Pulmonary artery endothelial cell (primary cell): ENCODE measurements at regions not wholly inside any gene's neighbourhood (a gene's known extent, or its start where the extent isn't known, plus 50 kb on each side); places are given as distances from the start of the nearest gene placed in this dataset.

Source experiments
- DNase-seq: peaks from one replicate; pipeline ENCODE4 v3.0.0-alpha.2; 2011; ENCODE audit warnings: low read depth, low spot score

DNA sequence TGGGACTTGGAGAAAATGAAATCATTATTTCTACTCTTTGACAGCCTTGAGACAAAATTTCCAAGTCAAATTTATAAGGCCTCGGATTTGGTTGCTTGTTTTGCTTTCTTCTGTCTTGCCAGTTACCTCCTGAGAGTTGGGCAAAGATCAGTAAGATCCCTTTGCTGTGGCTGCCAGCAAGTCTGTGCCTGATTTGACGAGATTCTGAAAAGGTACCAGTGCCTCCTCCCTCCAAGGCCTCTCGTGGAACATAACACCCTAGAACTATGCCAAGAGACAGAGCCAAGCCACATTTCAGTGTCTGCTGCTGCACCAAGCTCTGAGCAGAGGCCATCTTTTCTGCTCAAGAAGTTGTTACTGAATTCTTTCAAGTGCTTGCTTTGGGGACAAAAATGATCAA, 61.0 kb downstream of the GTPBP8 start:
- no peak for DNase-seq

DNA sequence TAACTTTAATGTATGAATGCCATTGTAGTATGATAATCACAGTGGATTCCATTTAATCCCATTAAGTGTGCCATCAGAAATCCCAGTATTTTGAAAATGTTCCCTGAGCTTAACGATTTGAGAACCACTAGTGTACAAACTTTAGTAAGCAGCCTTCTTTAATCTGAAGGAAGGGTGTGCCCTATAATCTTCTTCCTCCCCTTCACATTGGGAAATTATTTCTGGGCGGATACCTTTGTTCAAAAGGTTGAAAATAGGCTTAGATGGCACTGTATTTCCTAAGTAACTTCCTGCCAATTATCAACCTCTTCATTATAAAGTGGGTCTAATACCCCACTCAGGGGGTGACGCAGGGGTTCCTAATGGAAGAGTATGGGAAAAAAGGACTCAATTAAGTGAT, 62.4 kb downstream of the GTPBP8 start:
- no peak for DNase-seq

DNA sequence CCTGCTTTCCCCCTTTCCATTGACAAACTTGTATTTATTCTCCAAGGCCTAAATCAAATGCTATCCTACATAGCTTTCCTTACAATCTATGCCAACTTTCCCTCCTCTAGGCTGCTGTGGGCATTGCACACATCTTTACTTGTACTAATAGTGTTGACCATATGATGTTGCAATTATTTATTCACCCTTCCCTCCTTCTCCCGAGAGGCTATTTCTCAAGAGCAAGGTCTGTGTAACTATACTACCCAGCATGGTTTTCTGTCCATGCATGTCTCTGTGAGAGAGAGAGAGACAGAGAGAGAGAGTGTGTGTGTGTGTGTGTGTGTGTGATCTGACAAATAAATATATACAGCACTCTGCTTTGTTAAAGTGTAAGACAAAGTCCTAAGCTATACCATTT, 63.8 kb downstream of the GTPBP8 start:
- no peak for DNase-seq

DNA sequence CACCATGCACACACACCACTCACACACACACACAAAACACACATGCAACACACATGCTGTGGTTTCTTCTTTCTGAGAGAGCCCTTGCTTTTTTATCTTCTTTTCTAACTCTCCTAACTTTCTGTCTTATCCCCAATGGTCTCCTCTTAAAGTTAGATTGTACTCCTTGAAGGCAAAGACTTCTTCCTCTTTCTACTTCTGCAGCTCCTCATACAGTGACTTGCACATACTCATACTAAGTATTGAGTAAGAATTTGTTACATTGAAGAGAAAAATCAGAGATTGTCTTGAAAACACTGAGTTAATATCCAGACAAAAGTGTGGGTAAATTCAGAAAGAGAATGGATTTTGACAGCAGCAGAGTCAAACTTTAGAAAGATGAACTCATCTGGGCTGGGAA, 64.4 kb downstream of the GTPBP8 start:
- DNase-seq: no peak

DNA sequence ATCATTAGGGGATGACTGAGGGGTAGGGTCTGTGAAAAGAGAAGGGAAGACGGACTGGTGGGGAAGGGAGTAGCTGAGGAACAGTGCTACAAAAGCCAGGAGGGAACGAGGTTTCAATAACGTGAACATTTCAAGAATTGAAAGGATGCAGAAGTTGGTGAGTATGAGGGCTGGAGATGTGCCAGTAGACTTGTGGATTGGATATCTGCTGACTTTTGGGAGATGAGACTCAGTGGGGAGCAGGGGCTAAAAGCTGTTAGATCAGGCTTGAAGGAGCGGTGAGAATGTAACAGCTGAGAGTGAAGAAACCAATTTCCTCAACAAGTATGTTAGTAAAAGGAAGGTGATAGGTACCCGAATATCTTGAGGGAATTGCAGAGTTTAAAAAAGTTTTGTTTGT, 65.2 kb downstream of the GTPBP8 start:
- DNase-seq: no peak

DNA sequence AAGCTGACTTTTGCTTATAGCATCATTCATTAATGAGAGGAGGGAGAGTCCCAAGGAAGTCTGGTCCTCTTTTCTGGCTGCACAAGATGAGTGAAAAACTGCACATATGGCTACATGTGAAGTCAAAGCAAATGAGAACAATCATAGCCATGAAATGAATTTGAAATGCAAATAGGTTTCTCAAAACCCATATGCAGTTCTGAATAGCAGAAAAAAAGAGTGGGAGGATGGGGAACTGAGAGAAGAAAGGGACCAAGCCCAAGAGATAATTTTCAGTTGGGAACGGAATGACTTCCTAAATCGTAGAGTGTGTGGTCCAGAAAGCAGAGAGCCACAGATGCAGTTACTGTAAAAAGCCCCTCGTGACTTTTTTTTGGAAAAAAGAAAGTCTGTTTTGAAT, 66.3 kb downstream of the GTPBP8 start:
- DNase-seq: no peak

DNA sequence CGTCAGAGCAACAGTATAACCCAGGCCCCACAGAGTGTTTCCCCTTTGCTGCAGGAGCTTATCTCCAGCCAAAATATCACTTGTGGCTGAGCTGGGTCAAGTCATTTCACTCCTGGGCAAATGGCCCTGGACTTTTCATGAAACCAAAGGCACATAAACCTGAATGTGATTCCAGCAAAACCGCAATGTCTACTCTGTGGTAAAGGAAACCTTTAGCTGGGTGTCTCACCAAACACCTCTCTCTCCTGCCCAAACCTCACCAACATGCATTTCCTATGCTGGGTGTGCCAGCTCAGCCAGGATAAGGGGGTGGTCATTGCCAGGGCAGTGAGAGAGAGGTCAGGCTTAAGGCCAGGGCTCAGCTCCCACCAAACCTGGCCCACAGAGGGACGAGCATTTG, 67.4 kb downstream of the GTPBP8 start:
- DNase-seq: no peak

DNA sequence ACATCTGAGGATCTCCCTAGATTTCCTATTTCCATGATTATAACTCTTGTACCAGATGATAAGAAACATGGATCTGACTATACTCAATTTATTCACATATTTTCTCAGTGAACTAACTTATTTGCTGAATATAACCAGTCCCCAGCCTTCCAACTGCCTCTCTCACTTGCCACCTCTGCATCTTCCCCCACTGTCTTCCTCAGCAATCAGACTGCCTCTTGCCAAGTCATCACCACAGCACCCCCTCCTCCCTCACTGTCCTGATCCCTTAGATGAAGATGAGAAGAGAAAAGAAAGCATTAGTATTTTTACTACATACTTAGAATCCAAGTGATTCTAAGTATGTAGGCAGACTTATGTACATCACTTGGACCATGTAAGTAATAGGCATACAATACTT, 71.9 kb downstream of the GTPBP8 start:
- no peak for DNase-seq

DNA sequence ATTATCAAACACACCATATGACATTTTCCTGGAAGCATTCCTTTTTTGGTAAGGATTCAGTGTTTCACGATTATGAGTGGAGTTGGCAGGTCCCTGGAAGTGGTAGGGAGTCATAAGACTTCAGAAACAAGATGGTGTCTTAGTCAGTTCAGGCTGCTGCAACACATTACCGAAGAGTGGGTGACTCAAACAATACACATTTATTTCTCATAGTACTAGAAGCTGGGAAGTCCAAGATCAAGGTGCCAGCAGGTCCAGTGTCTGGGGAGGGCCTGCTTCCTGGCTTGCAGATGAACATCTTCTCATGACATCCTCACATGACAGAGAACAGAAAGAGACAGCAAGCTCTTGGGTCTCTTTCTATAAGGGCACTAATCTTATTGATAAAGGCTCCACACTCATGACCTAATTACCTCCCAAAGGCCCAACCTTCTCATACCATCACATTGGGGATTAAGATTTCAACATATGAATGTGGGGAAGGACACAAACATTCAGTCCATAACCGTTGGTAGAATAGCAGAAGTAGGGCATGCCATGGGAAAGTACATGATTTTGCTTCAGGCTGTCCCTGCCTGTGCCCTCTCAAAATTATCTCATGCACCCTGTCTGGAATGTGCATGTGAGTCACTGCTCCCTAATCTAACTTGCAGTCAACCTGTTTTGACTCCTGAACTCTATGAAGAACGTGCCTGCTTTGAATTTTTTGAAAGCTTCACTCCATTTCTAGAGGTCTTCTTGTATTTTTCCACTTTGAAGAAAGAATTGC, 72.5 kb downstream of the GTPBP8 start:
- DNase-seq: no peak

DNA sequence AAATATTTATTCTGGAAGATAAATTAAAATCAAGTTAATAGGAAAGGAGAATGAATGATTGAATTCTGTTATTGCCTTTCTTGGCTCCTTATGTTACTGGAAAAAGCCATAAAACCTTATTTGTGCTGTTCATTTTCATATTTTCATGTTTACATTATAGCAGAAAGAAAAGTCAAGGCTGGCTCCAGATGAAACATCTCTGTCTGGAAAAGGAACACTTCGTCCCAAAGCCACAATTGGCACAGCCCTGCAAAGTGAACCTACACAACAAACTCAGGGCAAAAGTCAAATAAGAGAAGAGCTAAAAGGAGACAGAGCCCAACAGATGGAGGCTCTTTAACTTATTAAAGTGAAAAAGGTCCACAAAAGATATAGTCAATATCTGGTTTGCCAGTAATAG, 73.4 kb downstream of the GTPBP8 start:
- no peak for DNase-seq

DNA sequence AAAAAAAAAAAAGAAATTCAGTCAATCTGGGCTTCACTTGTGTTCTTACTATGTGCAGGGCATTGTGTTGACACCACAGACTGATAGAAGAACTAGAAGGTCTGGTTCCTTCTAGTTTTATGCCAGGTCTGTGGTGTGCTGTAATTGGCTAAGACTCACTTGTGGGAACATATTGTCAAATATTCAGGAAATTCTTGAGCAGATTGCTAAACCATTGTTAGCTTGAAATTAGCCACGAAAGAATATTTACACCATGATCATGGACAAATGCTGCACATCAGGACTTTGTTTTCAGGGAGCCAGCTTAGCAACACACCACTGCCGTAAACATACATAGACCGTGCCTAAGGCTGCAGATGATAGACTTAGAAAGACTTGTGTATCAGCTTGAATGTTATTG, 74.6 kb downstream of the GTPBP8 start:
- no peak for DNase-seq

DNA sequence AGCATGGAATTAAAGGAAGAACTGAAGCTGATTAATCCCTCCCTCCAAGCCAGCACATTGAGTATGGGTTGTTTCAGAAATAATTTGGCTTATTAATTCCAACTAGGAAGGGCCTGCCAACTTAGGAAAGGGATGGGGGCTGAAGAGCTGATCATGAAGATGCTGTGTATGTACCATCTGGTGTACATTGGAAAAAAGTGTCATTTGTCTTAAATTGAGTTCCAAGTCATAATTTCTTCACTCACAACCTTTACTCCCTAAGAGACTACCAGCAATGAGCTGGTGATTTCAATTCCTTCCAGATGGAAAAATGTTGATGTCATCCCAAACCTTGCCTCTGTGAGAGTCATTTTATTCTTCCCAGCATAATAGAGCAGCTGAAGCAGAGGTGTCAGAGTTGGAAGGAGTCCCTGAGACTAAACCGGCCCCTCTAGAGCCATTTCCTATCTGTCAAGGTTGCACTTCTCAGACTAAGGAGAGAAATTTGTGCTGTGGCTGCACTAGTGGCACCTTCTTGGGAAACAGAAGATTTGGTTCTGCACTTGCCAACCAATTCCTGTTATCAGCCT, 79.4 kb downstream of the GTPBP8 start:
- no peak for DNase-seq

DNA sequence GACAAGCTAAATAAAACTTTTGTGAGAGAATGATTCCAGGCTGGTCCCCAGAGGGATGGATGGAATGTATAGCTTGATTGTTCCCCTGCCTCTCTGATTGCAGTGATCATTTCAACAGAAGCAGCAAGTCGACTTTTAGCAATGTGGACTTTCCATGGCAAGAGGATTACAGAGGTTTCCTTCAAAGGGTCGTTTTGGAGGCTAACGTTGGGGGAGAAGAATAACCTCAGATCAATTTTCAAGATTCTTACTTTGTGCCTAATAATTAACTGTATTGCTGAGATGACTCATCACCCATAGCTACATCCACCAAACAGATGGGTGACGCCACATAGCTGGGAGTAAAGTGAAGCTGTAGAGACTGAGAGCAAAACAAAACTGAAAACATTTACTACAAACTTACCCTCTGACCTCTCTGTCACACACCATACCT, 79.9 kb downstream of the GTPBP8 start:
- DNase-seq: no peak

DNA sequence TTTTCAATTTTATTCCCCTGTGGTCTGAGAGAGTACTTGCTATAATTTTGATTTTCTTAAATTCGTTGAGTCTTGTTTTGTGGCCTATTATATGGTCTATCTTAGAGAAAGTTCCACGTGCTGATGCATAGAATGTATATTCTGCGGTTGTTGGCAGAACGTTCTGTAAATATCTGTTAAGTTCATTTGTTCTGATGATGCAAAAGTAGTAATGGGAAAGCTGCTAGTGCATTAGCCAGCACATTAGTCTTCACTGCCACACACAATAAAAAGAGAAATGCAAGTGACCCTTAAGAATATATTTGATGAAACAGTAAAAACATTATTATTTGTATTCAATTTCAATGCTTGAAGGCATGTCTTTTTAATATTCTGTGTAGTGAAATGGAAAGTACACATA, 84.8 kb downstream of the GTPBP8 start:
- DNase-seq: no peak

DNA sequence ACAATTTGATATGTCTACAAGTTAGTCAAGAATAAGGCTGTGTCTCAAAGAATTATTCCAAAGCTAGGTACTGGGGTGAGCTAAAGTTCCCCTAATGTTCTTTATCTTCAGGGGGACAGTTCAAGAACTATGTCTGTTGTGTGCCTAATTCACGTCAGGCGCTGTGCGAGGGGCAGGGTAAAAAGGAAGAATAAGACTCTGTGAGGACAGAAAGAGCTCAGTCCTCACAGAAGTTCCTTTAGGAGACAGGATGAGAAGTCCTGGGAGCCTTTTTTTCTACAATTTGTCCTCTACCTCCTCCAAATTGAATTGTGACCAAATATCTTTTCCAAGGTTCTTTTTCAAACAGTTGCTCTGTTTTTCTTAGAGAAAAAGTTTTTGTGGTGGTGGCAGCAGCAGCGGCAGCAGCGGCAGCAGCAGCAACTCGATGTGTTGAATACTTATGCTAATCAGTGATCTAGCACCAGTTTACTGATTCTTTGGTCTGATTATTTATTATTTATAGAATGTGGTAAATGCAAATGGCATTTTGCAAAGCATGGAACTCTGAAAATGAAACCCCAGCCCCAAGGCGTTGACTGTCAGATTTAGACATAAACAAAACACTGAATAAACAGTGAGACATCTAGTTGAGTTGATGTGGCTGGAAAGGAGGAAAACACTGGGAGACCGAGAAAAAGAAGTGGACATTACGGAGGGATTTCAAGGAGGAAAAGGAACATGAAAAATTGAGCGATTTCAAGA, 88.6 kb downstream of the GTPBP8 start:
- no peak for DNase-seq

DNA sequence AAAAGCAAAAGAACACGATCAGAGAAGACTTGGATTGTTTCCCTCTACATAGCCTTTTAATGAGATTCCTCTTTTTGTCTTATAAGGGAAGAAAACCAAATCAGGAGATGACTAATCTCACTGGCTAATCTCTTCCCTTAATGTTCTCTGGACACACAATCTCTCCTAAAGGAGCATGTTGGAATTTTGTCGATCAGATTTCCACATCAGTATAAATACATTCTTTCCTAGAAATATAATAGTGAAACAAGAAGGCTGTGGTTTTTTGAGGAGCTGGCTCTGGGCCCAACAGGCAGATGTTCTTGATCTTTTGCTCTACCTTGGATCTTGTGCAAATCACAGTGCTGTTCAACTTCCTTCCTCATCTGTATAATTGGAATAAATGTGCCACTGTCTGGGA, 94.0 kb downstream of the GTPBP8 start:
- DNase-seq: no peak

DNA sequence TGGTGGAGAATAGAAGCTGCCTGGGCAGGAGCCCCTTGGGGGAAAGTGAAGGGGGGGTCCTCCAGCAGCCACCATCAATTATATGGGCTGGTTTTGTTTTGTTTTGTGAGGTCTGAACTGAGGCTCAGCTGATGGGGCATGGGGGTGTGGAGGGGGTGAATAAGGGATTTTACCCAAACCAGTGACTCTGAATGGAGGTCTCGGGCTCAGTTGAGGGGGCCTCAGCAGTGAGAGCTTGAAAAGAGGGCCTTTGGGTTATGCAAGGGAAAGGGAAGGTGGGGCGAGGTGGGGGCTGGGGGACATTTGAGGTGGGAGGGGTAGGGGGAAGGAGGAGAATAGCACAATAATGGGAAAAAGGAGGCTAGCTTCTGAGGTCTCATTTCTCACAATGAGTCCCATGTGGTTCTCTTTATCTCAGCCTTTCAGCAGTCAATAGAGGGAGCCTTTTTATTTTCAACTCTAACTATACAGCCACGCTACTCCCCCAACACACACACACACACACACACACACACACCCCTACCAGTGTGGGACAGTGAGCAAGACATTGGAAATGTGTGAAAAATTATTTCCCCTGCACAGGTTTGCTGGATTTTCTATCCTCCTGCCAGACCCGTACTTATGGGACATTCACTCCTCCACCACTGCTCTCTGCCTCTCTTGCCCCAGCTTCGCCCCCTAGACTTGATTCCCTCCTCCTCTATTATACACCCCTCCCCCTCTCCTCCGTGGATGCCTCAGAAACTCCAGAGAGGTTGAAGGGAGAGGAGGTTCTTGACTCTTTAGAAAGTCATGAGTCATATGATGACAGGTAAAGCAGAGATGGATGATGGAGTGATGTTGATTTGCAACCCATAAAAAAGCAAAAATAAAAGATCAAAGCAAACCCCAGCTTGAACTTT, 96.0 kb downstream of the GTPBP8 start:
- no peak for DNase-seq

DNA sequence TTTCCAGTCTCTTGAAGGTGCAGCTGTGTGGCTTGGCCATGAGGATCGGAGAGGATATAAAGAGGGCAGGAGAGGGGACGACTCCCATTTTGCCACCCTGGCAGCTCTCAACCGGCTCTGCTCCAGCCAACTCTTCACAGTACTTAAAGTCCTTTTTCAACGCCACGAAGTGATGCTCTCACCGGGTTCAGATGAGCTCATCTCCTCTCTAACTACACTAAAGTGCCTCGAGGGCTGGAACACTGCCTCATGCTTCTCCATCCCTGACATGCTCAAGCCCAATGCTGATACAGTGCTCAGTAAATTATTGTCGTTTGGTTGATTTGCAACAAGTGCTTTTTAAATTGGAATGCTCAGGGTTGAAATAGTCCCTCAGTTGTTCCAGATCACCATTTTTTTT, 97.8 kb downstream of the GTPBP8 start:
- DNase-seq: no peak

DNA sequence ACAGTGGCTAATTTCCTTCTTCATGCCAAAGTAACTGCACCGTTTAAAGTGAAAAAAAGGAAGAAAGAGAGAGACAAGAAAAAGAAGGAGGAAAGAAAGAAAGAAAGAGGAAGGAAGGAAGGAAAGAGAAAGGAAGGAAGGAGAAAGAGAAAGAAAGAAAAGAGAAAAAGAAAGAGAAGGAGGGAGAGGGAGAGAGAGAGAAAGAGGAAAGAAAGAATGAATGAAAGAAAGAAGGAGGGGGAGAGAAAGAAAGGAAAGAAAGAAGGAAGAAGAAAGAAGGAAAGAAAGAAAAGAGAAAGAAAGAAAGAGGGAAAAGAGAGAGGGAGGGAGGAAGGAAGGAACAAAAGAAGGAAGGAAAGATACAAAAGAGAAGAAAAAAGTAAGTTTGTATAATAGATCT, 100.6 kb downstream of the GTPBP8 start:
- DNase-seq: no peak

DNA sequence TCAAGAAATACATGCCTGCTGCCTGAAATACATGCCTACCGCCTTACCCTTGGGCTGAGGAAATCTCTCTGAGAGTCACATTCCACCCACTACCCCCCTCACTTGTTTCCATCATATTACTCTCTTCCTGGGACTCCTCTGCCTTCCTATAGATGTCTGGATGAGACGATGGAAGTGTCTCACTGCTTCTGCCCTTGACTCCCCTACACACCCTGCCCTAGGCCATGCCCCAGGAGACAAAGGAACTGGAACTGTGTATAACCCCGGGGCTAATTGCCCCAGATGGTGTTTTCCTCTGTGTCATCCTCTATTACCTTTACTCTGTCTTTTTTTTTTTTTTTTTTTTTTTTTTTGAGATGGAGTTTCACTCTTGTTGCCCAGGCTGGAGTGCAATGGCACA, 102.0 kb downstream of the GTPBP8 start:
- DNase-seq: no peak

DNA sequence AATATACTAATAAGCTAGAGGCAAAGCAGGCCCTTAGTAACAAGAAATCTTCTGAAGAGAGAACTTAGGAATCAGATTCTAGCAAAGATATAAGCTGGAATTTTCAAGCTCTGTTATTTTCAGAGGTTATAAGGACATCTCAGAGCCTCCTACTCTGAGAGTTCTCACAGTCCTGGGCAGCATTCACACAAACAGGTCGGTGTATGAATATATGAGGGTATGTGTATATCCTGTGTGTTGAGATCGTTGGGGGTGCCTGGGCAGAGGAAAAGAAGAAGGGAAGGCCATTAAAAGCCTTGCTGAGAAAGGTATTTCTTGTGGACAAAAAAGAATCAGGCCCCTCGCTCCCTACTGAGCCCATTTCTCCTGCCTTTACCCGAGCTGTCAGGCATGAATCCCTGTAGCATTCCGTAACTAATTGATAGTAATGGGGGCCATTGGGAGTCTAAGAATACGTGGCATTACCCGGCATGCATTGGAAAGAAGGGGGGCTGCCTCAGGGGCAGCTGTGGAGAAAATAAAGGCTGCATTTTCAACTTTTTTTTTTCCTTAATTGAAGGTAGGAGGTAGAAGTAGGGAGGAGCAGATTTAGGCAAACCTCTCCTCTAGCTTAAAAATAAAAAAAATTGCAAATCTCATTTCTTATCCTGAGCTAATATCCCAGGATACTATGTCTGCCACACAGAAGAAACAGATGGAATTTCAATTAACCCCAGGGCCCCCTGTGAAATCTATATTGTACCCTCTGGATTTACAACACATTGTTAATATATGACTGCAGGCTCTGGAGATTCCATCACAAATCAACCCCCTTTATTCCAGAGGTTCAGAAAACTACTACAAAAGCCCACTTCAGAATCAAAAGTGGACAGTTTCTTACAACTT, 103.8 kb downstream of the GTPBP8 start:
- no peak for DNase-seq
